ENCODE measurements at regions not wholly inside any gene's neighbourhood (a gene's known extent, or its start where the extent isn't known, plus 50 kb on each side); places are given as distances from the start of the nearest gene placed in this dataset.

GRCh38 chr6:81909162-81909561 lies 156.7 kb upstream of the TENT5A start:
- in situ Hi-C loops (cut with MboI; ENCODE audit: low sequenced_read_pairs, unreplicated experiment), result no loop called here
- DNase-seq (ENCODE audit: low spot score), result no peak

GRCh38 chr6:81906709-81907204 lies 154.3 kb upstream of the TENT5A start:
- TF ChIP-seq CTCF (IDR thresholded peaks at IDR 0.05; ENCODE audit: borderline replicate concordance, control extremely low read depth, extremely low read depth, insufficient read depth, missing control alignments), result no peak
- in situ Hi-C loops (cut with MboI; ENCODE audit: low sequenced_read_pairs, unreplicated experiment), result no loop called here
- DNase-seq (ENCODE audit: low spot score), result no peak

More at GRCh38 chr6:81909162-81909561, 156.7 kb upstream of the TENT5A start:
- TF ChIP-seq CTCF (IDR thresholded peaks at IDR 0.05; ENCODE audit: borderline replicate concordance, control extremely low read depth, extremely low read depth, insufficient read depth, missing control alignments), result no peak

- no peak for DNase-seq (ENCODE audit: low spot score)
- in situ Hi-C loops (cut with MboI; ENCODE audit: low sequenced_read_pairs, unreplicated experiment), result no loop called here
- no peak for TF ChIP-seq CTCF (IDR thresholded peaks at IDR 0.05; ENCODE audit: borderline replicate concordance, control extremely low read depth, extremely low read depth, insufficient read depth, missing control alignments)
These were observed 153.6 kb upstream of the TENT5A start for GRCh38 chr6:81906041-81906440.

GRCh38 chr6:81901551-81901966 lies 149.1 kb upstream of the TENT5A start:
- no peak for TF ChIP-seq CTCF (IDR thresholded peaks at IDR 0.05; ENCODE audit: borderline replicate concordance, control extremely low read depth, extremely low read depth, insufficient read depth, missing control alignments)
- in situ Hi-C loops (cut with MboI; ENCODE audit: low sequenced_read_pairs, unreplicated experiment), result no loop called here
- no peak for DNase-seq (ENCODE audit: low spot score)

GRCh38 chr6:81900616-81901015 lies 148.1 kb upstream of the TENT5A start:
- DNase-seq (ENCODE audit: low spot score), result no peak
- in situ Hi-C loops (cut with MboI; ENCODE audit: low sequenced_read_pairs, unreplicated experiment), result no loop called here
- no peak for TF ChIP-seq CTCF (IDR thresholded peaks at IDR 0.05; ENCODE audit: borderline replicate concordance, control extremely low read depth, extremely low read depth, insufficient read depth, missing control alignments)

- DNase-seq (ENCODE audit: low spot score), result no peak
- no peak for TF ChIP-seq CTCF (IDR thresholded peaks at IDR 0.05; ENCODE audit: borderline replicate concordance, control extremely low read depth, extremely low read depth, insufficient read depth, missing control alignments)
These were observed 145.3 kb upstream of the TENT5A start for GRCh38 chr6:81897793-81898192.

More at GRCh38 chr6:81897793-81898192, 145.3 kb upstream of the TENT5A start:
- in situ Hi-C loops (cut with MboI; ENCODE audit: low sequenced_read_pairs, unreplicated experiment), result no loop called here

Measured in GM13976 (cell line).